HG03060 (cell line): ENCODE measurements at regions not wholly inside any gene's neighbourhood (a gene's known extent, or its start where the extent isn't known, plus 50 kb on each side); places are given as distances from the start of the nearest gene placed in this dataset.

Experiments used
- ATAC-seq: cut with Tn5 transposase; IDR thresholded peaks from one replicate; pipeline ENCODE4 v1.9.1; 2021; ENCODE audit warnings: low read depth, moderate number of reproducible peaks; ENCODE audit not compliant: unreplicated experiment

GRCh38 chr6:14867802-14868201 lies 378.1 kb upstream of the JARID2 start:
- no peak for ATAC-seq

DNA sequence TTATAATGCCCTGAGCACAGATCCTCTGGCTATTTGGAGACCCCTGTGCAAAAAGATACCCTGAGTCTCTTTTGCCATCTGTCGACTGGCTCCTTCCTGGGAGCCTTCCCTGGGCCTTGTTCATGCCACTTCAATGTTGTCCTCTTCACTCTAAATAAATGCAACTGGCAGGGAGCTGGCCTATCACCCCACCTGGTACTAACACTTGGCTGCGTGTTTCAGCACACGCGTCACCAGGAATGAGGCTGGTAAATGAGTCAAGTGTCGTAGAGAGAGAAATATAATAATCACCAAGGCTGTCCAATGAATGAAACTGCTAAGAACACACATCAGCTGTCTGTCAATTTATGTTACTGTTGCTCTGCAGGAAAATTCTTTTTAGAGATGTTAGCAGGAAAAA lies 374.6 kb upstream of the JARID2 start:
- no peak for ATAC-seq

DNA sequence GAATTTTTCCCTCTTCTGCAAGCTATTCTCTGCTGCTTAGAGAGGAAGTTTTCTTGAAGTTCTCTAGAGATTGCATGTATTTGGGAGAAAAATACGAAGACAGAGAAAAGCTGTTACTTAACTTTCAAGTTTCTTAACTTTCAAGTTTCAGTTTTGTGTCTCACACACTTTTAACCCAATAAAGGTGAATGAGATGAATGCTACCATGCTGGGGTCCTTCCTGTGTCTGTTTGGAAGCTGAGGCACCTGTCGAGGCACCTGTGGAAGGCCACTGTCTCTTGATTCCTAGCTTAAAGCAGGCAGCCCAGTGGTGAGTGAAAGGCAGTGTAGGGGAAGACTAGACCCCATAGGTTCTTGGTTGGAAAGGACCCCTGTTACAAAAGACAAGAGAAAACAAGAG lies 372.8 kb upstream of the JARID2 start:
- ATAC-seq: no peak

DNA sequence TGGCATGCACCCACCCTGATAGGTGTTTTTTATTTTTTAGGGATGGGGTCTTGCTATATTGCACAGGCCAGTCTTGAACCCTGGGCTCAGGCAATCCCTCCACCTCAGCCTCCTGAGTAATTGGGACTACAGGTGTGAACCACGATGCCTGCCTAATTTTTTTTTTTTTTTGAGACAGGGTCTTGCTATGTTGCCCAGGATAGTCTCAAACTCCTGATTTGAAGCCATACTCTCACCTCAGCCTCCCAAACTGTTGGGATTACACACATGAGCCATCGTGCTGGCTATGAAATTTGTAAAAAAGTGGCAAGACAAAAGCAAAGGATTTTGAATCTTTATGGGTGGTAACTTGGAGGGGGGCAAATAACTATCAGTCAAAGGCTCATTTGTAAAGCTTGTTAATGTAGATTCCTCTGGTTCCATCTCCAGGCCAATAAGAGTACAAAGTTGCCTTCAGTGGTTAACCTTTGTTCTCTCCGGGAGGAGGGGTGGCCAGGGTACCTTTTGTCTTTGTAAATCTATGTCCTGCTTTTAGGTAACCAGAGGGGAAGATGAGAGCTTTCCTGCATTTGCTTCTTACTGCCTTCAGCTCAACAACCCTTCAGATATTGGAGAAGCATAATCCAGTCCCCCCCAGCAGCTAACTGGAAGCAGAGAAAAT lies 372.0 kb upstream of the JARID2 start:
- no peak for ATAC-seq

- no peak for ATAC-seq
Observed at GRCh38 chr6:14874975-14875480, 370.8 kb upstream of the JARID2 start.

- ATAC-seq: no peak
Observed at GRCh38 chr6:14875481-14876063, 370.3 kb upstream of the JARID2 start.

GRCh38 chr6:14876778-14877613 lies 368.9 kb upstream of the JARID2 start:
- ATAC-seq: peak; percentile 45

DNA sequence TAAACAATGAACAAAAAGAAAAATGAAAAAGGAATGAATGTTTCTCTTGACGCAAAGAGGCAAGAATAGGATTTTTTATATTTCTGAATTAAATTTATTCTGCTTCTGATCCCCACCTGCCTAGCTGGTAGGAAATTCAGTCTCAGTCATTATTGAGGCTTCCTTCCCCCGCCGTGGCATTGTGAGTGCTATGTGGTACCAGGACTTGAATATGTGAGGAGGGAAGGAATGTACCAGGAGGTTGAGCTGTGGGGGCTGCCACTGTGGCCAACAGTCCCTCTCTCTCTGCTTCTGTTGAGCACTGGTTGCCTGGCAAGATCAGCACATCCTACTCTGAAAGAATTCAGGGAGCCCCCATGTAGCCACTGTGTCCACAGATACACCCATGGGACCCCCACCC lies 368.1 kb upstream of the JARID2 start:
- ATAC-seq: no peak

DNA sequence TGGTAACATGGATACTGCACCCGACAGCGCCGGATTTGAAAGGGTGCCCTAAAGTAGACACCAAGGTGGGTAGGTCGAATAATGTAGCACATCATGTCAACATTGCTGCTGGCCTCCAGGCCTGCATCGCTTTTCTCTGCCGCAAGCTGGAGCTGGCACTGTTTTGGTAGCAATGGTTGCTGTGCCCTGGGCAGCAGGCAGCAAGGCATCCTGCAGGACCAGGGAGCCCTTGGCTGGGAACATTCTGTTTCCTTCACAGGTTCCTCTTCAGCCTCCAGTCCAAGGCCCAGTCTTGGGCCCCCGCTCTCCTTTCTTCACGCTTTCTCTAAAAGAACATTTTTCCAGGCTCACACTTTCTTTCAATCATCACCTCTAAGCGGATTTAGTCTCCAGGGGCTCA lies 365.8 kb upstream of the JARID2 start:
- ATAC-seq: no peak

- no peak for ATAC-seq
Observed at GRCh38 chr6:14880677-14881076, 365.2 kb upstream of the JARID2 start.

DNA sequence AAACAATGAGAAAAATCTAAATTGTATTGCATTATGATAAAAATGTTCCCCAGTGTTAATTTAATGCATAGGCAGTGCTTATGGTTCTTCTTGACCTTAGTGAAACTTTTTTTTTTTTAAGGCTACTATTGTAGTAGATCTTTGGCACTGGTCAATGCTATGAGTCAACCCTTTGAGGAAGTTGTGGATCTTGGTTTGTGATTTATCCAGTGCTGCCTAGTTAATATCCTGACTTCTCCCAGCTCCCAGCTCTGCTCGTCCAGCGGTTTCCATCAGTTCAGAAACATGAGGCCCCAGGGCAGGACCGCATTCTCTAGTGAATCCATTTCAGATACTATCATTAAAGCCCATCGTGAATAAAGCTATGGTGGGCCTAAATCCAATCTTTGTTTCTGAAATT lies 364.5 kb upstream of the JARID2 start:
- ATAC-seq: no peak

DNA sequence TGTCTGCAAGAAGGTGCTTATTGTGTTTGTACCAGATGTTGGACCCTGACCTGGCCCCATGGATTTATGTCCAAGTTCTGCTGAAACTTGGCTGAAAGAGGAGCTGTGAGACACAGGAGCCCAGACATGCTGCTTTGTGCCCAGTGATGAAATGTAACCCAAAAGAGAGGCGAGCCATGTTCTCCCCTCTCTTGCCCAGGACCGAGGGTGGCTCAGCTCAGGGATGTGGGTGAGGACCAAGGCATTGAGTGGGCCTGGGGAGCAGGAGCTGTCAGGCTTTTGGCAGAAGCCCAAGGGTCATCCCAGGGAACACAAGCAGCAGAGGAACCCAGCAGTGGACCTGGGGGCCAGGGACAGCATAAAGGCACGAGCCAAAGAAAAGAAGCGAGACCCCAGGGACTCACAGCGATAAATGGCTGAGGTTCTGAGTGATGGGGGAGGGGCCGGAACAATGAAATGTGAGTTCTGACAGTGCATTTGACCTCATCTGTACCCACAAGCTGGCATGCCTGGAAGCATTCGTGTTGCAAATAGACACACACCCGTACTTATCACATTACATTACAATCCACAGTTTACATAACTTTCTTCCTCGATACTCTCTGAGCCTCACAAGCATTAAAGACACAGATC lies 363.4 kb upstream of the JARID2 start:
- ATAC-seq: no peak

- ATAC-seq: no peak
Observed at GRCh38 chr6:14883921-14884320, 361.9 kb upstream of the JARID2 start.

DNA sequence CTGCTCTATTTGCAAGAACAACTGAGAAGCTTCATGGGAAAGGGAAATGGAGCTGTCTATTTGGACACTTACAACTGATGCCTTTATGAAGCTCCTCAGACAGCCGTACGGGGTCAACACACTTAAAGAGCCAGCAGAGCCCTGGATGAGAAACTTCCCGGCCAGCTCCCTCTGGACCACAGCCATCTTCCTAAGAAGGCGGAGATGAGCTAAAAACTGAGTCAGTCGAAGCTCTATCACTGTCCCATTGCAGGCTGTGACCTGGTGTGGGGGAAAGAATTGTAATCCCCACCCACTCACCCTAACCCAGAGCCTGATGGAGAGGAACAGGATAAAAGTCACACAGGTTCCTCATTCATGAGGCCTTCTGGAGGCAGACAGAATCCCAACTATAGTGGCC lies 360.4 kb upstream of the JARID2 start:
- no peak for ATAC-seq

DNA sequence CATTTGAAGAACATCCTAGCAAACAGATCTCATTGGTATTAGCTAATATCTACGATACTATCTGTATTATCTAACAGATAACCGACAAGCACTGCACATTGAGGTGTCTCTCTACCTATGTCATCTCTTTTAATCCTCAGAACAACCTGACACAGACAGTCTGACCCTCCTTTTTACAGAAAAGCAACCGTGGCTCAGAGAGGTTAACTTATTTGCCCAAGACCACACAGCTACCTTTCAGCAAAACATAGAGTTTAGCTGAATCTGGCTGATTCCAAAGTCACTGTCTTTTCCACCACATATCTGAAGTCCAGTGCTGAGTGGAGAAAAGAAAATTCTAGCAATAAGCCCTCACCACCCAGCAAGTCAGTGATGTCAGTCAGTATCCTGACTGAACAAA lies 358.7 kb upstream of the JARID2 start:
- ATAC-seq: no peak

- no peak for ATAC-seq
Observed at GRCh38 chr6:14887986-14888574, 357.8 kb upstream of the JARID2 start.

DNA sequence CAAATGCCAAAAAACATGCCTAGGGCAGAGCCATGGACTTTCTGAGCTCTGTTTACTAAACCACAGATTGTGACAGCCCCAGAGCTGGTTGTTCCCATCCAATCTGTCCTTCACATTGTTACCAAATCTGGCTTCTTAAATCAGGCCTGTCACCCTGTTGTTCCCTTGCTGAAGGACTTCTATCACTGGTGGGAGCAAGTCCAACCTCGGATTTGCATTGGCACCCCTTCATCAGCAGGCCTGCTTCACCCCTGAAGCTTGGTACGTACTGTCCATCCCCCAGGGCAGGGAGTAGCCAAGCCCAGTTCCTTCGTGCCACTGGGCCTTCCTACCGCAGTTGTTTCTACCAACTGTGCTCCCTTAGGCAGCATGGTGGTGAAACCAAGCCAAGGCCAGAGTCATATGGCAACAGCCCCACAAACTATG lies 357.3 kb upstream of the JARID2 start:
- ATAC-seq: no peak

- no peak for ATAC-seq
Observed at GRCh38 chr6:14889188-14889587, 356.7 kb upstream of the JARID2 start.

GRCh38 chr6:14889611-14890593 lies 356.0 kb upstream of the JARID2 start:
- ATAC-seq: no peak
